Stomach smooth muscle (tissue), 2 donors: ENCODE measurements at regions not wholly inside any gene's neighbourhood (a gene's known extent, or its start where the extent isn't known, plus 50 kb on each side); places are given as distances from the start of the nearest gene placed in this dataset.
"Not testable (repeated sequence)": the region's sequence is repeated elsewhere in the genome, so short reads cannot be mapped to it uniquely, and the experiment has no call there.

Experiments
- H3K27ac ChIP-seq: one replicate; pipeline ENCODE4 v1.7.0; 2013; ENCODE audit warnings: mild to moderate bottlenecking, low read length, inconsistent platforms
- H3K27me3 ChIP-seq, 2 donors: one replicate each; pipeline ENCODE4 v1.7.0; 2013; ENCODE audit warnings: low read length in 2 of 2; ENCODE audit not compliant: insufficient read depth in 2 of 2, control insufficient read depth in 1 of 2
- H3K36me3 ChIP-seq, 2 donors: one replicate each; pipeline ENCODE4 v1.7.0; 2013; ENCODE audit warnings: low read length in 2 of 2; ENCODE audit not compliant: control insufficient read depth in 2 of 2, insufficient read depth in 2 of 2
- H3K4me1 ChIP-seq: one replicate; pipeline ENCODE4 v1.7.0; 2013; ENCODE audit warnings: low read length; ENCODE audit not compliant: control insufficient read depth, insufficient read depth
- H3K4me3 ChIP-seq, 2 donors: one replicate each; pipeline ENCODE4 v1.7.0; 2013; ENCODE audit warnings: low read length in 2 of 2
- H3K9ac ChIP-seq, 2 donors: one replicate each; pipeline ENCODE4 v1.7.0; 2013; ENCODE audit warnings: low read length in 2 of 2, mild to moderate bottlenecking in 1 of 2
- H3K9me3 ChIP-seq, 2 donors: one replicate each; pipeline ENCODE4 v1.7.0; 2013; ENCODE audit warnings: low read length in 2 of 2; ENCODE audit not compliant: control insufficient read depth in 2 of 2
- donor health status: healthy.
- donor health status: Pancreatic carcinoma.

DNA sequence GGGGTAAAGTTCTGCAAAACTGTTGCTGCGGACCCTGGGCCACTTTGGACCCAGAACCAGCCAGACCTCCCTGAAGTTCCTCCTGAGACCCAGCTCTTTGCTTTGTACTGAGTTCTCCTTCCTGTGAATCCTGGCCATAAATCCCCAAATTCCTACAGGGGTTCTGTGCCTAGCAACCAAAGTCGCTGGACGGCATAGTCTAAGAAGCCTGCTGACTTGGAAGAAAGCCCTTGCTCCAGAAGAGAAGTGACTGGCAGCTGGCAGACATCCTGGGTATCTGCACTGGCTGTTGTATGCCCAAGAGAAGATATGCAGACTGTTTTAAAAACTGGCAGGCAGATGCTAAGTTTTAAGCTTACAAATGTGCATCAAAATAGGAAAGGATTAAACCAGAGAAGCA is 99.9 kb upstream of the SLC24A4 start:
- no peaks in the 10 kb centered on the region for H3K27me3 ChIP-seq
- no peak overlapping the region for H3K9ac ChIP-seq
- H3K36me3 ChIP-seq, result no peaks in the 10 kb centered on the region
- H3K4me1 ChIP-seq, result no peaks in the 10 kb centered on the region
- H3K4me3 ChIP-seq, result no peak overlapping the region
- no peaks in the 10 kb centered on the region for H3K9me3 ChIP-seq
- no peak overlapping the region for H3K27ac ChIP-seq

DNA sequence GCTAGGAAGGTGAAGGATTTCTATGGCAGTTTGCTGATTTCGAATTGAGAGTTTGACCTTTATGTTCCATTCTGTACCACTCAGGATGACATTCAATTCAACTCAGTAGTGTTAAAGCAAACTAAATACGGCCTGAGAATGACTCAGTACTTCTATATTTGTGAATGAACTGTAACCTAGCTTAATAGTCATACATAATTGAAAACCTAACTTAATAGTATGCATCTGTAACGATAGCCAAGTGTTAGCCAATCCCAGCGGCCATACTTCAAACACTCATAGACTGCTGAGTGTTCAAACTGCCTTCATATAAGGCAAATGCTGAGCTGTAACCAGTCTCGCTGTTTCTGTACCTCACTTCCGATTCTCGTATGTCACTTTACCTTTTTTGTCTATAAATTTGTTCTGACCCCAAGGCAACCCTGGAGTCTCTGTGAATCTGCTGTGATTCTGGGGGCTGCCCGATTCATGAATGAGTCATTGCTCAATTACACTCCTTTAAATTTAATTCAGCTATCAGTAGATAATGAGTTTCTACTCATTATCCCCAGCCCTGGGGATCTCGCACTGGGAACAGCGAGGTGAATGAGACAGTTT is 98.5 kb upstream of the SLC24A4 start:
- no peaks in the 10 kb centered on the region for H3K36me3 ChIP-seq
- H3K27ac ChIP-seq, result no peak overlapping the region
- no peaks in the 10 kb centered on the region for H3K27me3 ChIP-seq
- no peak overlapping the region for H3K9ac ChIP-seq
- no peak overlapping the region for H3K4me3 ChIP-seq
- H3K9me3 ChIP-seq, result no peaks in the 10 kb centered on the region
- H3K4me1 ChIP-seq, result no peaks in the 10 kb centered on the region

DNA sequence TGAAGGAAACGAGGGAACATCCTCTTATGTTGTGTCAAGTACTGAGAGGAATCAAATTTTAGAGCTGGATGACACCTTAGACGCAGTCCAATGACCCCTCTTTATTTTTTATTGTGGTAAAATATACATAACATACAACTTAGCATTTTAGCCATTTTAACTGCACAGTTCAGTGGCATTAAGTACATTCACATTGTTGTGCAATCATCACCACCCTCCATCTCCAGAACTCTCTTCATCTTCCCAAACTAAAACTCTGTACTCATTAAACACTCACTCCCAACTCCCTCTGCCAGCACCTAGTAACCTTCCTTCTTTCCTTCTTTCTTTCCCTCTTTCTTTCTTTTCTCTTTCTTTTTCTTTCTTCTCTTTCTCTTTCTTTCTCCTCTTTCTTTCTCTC is 97.2 kb upstream of the SLC24A4 start:
- Histone ChIP-seq H3K9me3 (no peaks in the 10 kb centered on the region), H3K36me3 (no peaks in the 10 kb centered on the region), H3K27ac (no peak overlapping the region), H3K4me1 (no peaks in the 10 kb centered on the region), H3K27me3 (no peaks in the 10 kb centered on the region), H3K9ac (no peak overlapping the region), H3K4me3 (no peak overlapping the region)

DNA sequence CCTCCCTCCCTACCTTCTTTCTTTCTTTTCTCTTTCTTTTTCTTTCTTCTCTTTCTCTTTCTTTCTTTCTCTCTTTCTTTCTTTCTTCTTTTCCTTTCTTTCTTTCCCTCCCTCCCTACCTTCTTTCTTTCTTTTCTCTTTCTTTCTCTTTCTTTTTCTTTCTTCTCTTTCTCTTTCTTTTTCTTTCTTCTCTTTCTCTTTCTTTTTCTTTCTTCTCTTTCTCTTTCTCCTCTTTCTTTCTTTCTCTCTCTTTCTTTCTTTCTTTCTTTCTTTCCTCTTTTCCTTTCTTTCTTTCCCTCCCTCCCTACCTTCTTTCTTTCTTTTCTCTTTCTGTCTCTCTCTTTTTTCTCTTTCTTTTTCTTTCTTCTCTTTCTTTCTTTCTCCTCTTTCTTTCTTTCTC is 96.8 kb upstream of the SLC24A4 start:
- not testable (repeated sequence) for H3K36me3 ChIP-seq, H3K4me3 ChIP-seq, H3K9me3 ChIP-seq, H3K4me1 ChIP-seq, H3K27me3 ChIP-seq, H3K9ac ChIP-seq, H3K27ac ChIP-seq

DNA sequence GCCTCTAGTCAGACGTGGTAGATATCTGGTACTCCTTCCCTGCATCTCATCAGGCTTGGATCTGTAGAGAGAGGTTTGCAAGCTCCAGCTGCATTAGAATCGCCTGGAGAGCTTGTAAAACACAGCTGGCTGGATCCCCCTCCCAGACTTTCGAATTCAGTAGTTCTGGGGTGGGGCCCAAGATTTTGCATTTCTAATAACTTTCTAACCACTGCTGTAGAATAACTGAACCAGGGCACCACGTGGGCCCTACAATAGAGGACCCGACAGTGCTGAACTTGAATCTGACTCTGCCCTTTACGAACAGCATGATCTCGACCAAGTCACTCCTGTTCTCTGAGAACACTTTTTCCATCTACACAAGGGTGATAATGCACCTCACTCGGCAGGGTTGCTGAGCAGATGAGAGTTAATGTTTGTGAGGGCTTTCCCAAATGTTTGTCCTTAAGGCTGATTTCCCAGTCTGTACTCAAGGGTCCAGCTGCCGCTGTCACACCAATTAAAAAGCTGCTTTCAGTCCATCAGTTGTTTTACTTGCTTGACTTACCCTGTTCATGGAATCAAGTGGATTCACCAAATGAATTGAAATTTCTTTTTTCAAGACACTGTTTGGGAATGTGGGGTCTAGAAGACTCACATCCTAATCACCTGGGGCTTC is 86.6 kb upstream of the SLC24A4 start:
- Histone ChIP-seq H3K4me3 (no peak overlapping the region), H3K9ac (no peak overlapping the region), H3K9me3 (peaks cover 7 to 8% of the 10 kb centered on the region in 2 donors), H3K27me3 (peaks cover 0 to 2% of the 10 kb centered on the region in 2 donors), H3K36me3 (no peaks in the 10 kb centered on the region), H3K4me1 (no peaks in the 10 kb centered on the region), H3K27ac (no peak overlapping the region)

DNA sequence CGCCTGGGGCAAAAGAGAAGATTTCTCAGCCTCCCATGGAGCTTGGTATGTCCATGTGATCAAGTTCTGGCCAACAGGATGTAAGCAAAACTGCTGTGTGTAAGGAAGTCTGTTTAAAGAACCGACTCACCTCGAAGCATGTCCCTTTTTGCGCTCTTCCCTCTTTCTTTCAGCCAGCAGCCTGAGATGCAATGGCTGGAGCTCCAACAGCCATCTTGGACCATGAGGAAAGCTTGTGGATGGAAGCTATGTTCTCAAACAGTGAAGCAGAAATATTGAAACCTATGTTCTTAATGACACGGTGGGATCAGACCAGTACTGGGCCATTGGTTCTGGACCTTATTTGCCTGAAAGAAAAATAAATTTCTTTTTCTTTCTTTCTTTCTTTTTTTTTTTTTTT is 82.3 kb upstream of the SLC24A4 start:
- Histone ChIP-seq H3K27ac (no peak overlapping the region), H3K9ac (no peak overlapping the region), H3K4me3 (no peak overlapping the region), H3K4me1 (no peaks in the 10 kb centered on the region), H3K9me3 (peaks cover 3 to 5% of the 10 kb centered on the region in 2 donors), H3K27me3 (no peaks in the 10 kb centered on the region), H3K36me3 (no peaks in the 10 kb centered on the region)

DNA sequence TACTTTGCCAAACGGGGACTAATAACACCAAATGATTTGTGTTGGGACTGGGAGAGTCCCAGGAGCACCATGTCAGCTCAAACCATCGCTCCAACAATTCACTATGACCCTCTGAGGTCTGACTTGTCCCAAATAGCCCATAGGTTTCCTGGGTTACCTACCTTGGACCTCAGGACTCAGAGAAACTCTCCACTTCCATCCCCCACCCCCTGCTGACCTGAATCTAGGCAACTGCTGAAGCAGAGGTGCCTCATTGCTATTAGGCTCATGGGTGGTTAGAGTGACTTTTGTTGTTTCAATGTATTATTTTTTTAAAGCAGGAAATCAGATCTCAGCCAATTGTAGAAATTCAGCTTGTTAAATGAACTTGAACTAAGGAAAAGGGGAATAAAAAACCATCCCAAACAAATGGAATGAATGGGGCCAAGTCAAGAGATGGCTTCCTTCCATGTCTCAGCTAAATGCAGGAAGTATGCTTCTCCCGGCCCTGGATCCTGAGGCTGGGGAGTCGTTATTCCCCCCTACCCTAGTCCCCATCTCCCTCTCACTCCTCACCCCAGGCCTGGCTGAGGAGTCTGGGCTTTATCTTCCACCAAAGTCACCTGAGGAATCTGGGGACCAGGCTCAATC is 80.9 kb upstream of the SLC24A4 start:
- H3K27ac ChIP-seq, result no peak overlapping the region
- H3K9me3 ChIP-seq, result peaks cover 5 to 11% of the 10 kb centered on the region in 2 donors
- no peak overlapping the region for H3K4me3 ChIP-seq
- no peaks in the 10 kb centered on the region for H3K4me1 ChIP-seq
- no peaks in the 10 kb centered on the region for H3K36me3 ChIP-seq
- H3K27me3 ChIP-seq, result no peaks in the 10 kb centered on the region
- H3K9ac ChIP-seq, result no peak overlapping the region

DNA sequence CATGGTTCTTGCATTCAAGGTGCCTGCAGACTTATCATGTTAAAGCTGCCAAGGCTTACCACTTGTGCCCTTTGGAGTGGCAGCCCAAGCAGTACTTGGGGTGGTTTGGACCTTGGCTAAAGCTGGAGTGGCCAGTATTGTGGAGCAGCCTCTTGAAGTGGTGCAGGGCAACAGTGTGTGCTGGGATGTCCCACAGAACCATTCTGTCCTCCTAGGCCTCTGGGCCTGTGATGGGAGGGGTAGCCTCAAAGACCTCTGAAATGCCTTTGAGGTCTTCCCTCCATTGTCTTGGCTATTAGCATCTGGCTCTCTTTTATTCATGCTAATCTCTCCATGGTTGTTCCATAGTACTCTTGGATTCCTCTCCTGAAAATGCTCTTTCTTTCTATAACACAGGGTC is 78.2 kb upstream of the SLC24A4 start:
- H3K4me3 ChIP-seq, result no peak overlapping the region
- no peaks in the 10 kb centered on the region for H3K36me3 ChIP-seq
- no peak overlapping the region for H3K9ac ChIP-seq
- H3K9me3 ChIP-seq, result peaks cover 5 to 11% of the 10 kb centered on the region in 2 donors
- no peak overlapping the region for H3K27ac ChIP-seq
- H3K27me3 ChIP-seq, result peaks cover 0 to 5% of the 10 kb centered on the region in 2 donors
- H3K4me1 ChIP-seq, result no peaks in the 10 kb centered on the region

DNA sequence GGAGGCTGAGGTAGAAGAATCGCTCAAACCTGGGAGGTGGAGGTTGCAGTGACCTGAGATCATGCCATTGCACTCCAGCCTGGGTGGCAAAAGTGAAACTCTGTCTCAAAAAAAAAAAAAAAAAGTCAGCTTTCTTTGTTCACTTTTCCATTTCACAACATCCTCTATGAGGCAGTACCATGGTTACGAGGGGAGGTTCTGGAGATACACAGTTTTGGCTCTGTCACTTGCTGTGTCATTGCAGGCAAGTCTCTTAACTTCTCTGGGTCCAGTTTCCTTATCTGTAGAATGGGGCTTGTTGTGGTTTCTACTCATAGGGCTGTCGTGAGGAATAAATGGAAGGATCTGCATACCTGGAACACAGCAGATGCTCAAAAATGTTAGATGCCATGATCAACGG is 75.6 kb upstream of the SLC24A4 start:
- Histone ChIP-seq H3K27ac (no peak overlapping the region), H3K4me1 (no peaks in the 10 kb centered on the region), H3K36me3 (no peaks in the 10 kb centered on the region), H3K27me3 (peaks cover 0 to 7% of the 10 kb centered on the region in 2 donors), H3K9me3 (peaks cover 2 to 8% of the 10 kb centered on the region in 2 donors), H3K9ac (no peak overlapping the region), H3K4me3 (no peak overlapping the region)

DNA sequence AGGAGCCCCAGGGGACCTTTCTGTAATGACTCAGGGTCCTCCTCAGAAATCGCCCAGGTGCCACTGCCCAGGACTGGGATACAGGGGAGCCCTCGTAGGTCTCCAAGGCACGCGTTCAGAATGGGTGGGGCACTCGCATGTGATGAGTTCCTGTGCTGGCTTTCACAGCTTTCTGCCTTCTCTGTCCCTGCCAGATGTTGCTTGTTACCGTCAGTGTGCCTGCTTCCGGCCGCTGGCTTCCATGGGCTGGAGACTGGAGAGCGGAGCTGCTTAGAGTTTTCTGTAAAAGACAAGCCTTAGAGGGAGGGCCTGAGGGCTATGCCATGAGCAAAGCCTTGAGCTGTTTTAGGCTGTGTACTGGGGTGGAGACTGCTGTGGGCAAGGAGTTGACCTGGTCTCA is 75.0 kb upstream of the SLC24A4 start:
- Histone ChIP-seq H3K27me3 (peaks cover 0 to 9% of the 10 kb centered on the region in 2 donors), H3K4me3 (no peak overlapping the region), H3K27ac (no peak overlapping the region), H3K4me1 (no peaks in the 10 kb centered on the region), H3K9me3 (peaks cover 0 to 8% of the 10 kb centered on the region in 2 donors), H3K9ac (no peak overlapping the region), H3K36me3 (no peaks in the 10 kb centered on the region)

DNA sequence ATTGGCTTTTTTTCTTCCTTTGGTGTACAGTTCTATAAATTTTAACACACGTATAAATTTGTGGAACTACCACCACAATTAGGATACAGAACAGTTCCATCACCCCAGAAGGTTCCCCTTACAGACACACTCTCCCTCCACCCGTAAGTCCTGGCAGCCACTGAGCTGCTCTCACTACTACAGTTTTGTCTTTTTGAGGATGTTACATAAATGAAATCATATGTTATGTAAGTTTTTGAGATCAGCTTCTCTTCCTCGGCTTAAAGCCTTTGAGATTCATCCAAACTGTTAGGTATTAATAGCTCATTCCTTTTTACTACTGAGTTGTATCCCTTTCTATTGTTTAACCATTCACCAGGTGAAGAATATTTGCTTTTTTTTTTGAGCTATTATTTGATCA is 74.3 kb upstream of the SLC24A4 start:
- H3K4me1 ChIP-seq, result no peaks in the 10 kb centered on the region
- H3K27me3 ChIP-seq, result peaks cover 0 to 14% of the 10 kb centered on the region in 2 donors
- no peaks in the 10 kb centered on the region for H3K36me3 ChIP-seq
- H3K9me3 ChIP-seq, result peaks cover 0 to 8% of the 10 kb centered on the region in 2 donors
- no peak overlapping the region for H3K9ac ChIP-seq
- no peak overlapping the region for H3K27ac ChIP-seq
- H3K4me3 ChIP-seq, result no peak overlapping the region
